Neural cell (in vitro differentiated cells): ENCODE measurements at regions not wholly inside any gene's neighbourhood (a gene's known extent, or its start where the extent isn't known, plus 50 kb on each side); places are given as distances from the start of the nearest gene placed in this dataset.

Experiments used
- H2AFZ ChIP-seq: fragments of 200-600, 300-800 bp; sonication (generic), shearing (Covaris generic); 2 replicates; pipeline ENCODE4 v1.6.0; 2014; ENCODE audit warnings: low read depth, mild to moderate bottlenecking, antibody characterized with exemption, low read length, moderate library complexity
- H3F3A ChIP-seq: fragments of 200-600 bp; shearing (Covaris generic); 2 replicates; pipeline ENCODE4 v1.6.1; 2016; ENCODE audit warnings: mild to moderate bottlenecking, moderate library complexity, mixed read lengths, antibody characterized with exemption, low read length; ENCODE audit not compliant: insufficient read depth, poor library complexity, severe bottlenecking
- H3K27ac ChIP-seq: fragments of 200-600, 300-800 bp; sonication (generic), shearing (Covaris generic); 2 replicates; pipeline ENCODE4 v1.5.1; 2014; ENCODE audit warnings: mild to moderate bottlenecking, low read length, moderate library complexity
- H3K27me3 ChIP-seq: fragments of 300-800, 200-600 bp; sonication (generic), shearing (Covaris generic); 2 replicates; pipeline ENCODE4 v1.6.0; 2014; ENCODE audit warnings: mild to moderate bottlenecking, low read depth, low read length, moderate library complexity; ENCODE audit not compliant: insufficient read depth
- H3K36me3 ChIP-seq: fragments of 300-800, 200-600 bp; sonication (generic), shearing (Covaris generic); 2 replicates; pipeline ENCODE4 v1.5.1; 2014; ENCODE audit warnings: mild to moderate bottlenecking, antibody characterized with exemption, low read length, moderate library complexity; ENCODE audit not compliant: insufficient read depth
- H3K4me2 ChIP-seq: fragments of 300-800, 200-600 bp; sonication (generic), shearing (Covaris generic); 2 replicates; pipeline ENCODE4 v1.6.0; 2014; ENCODE audit warnings: mild to moderate bottlenecking, low read length
- H3K4me3 ChIP-seq: fragments of 300-800, 200-600 bp; sonication (generic), shearing (Covaris generic); 2 replicates; pipeline ENCODE4 v1.5.1; 2014; ENCODE audit warnings: mild to moderate bottlenecking, low read length, moderate library complexity
- H3K79me2 ChIP-seq: fragments of 200-600 bp; shearing (Covaris generic); replicated peaks from 2 replicates; pipeline ENCODE4 v1.6.0; 2014; ENCODE audit warnings: mild to moderate bottlenecking, low read length, moderate library complexity; ENCODE audit not compliant: insufficient read depth
- H3K9ac ChIP-seq: fragments of 300-800, 200-600 bp; sonication (generic), shearing (Covaris generic); 2 replicates; pipeline ENCODE4 v1.6.1; 2016; ENCODE audit warnings: mild to moderate bottlenecking, low read length, mixed read lengths
- H3K9me2 ChIP-seq: fragments of 200-600 bp; shearing (Covaris generic); 2 replicates; pipeline ENCODE4 v1.6.1; 2016; ENCODE audit warnings: mild to moderate bottlenecking, low read length, mixed read lengths; ENCODE audit not compliant: insufficient read depth
- H3K9me3 ChIP-seq: fragments of 200-600, 300-800 bp; sonication (generic), shearing (Covaris generic); 2 replicates; pipeline ENCODE4 v1.6.1; 2016; ENCODE audit warnings: mild to moderate bottlenecking, mixed run types, low read length, moderate library complexity, mixed read lengths
- H4K20me1 ChIP-seq: fragments of 200-600 bp; shearing (Covaris generic); 2 replicates; pipeline ENCODE4 v1.6.1; 2016; ENCODE audit warnings: mild to moderate bottlenecking, mixed run types; ENCODE audit not compliant: insufficient read depth
- CTCF ChIP-seq: fragments of 450-650 bp; IDR thresholded peaks from 2 replicates; pipeline ENCODE4 v1.5.1; 2014; ENCODE audit warnings: antibody characterized with exemption, mild to moderate bottlenecking, moderate library complexity; ENCODE audit not compliant: poor library complexity, severe bottlenecking
- EP300 ChIP-seq: fragments of 450-650 bp; conservative IDR thresholded peaks from 2 replicates; pipeline ENCODE4 v1.6.1; 2014; ENCODE audit warnings: antibody characterized with exemption, mild to moderate bottlenecking, moderate library complexity; ENCODE audit not compliant: poor library complexity, severe bottlenecking
- EZH2 ChIP-seq: fragments of 200-600, 300-800 bp; shearing (Covaris generic), sonication (generic); IDR thresholded peaks from 2 replicates; pipeline ENCODE4 v1.6.1; 2014; ENCODE audit warnings: antibody characterized with exemption, low read length, borderline replicate concordance, mild to moderate bottlenecking; ENCODE audit not compliant: insufficient read depth, poor library complexity, severe bottlenecking
- MXI1 ChIP-seq: fragments of 450-650 bp; conservative IDR thresholded peaks from 2 replicates; pipeline ENCODE4 v1.6.1; 2014; ENCODE audit warnings: antibody characterized with exemption, mild to moderate bottlenecking; ENCODE audit not compliant: poor library complexity, severe bottlenecking
- POLR2AphosphoS5 ChIP-seq: IDR thresholded peaks from 2 replicates; pipeline ENCODE4 v1.6.1; 2012
- RAD21 ChIP-seq: fragments of 450-650 bp; conservative IDR thresholded peaks from 2 replicates; pipeline ENCODE4 v1.6.1; 2014; ENCODE audit warnings: antibody characterized with exemption, mild to moderate bottlenecking, moderate library complexity
- REST ChIP-seq: IDR thresholded peaks from 2 replicates; pipeline ENCODE4 v1.6.1; 2012; ENCODE audit warnings: borderline replicate concordance
- SMC3 ChIP-seq: fragments of 450-650 bp; conservative IDR thresholded peaks from 2 replicates; pipeline ENCODE4 v1.6.1; 2014; ENCODE audit warnings: antibody characterized with exemption, mild to moderate bottlenecking, moderate library complexity; ENCODE audit not compliant: poor library complexity
- TAF1 ChIP-seq: IDR thresholded peaks from 2 replicates; pipeline ENCODE4 v1.6.1; 2012; ENCODE audit warnings: low read depth

GRCh38 chr9:744046-744712 lies 97.3 kb upstream of the DMRT1 start:
- Histone ChIP-seq H3K27me3 (no peaks in the 10 kb centered on the region), H3K27ac (no peak overlapping the region)

More at GRCh38 chr9:744046-744712, 97.3 kb upstream of the DMRT1 start:
- TF ChIP-seq MXI1 (no peak), POLR2AphosphoS5 (no peak), TAF1 (no peak), EZH2 (no peak), CTCF (no peak), RAD21 (no peak), EP300 (no peak), SMC3 (no peak), REST (no peak)
- Histone ChIP-seq H3K9ac (no peak overlapping the region), H3K4me2 (no peak overlapping the region), H3K36me3 (no peaks in the 10 kb centered on the region), H4K20me1 (no peaks in the 10 kb centered on the region), H2AFZ (no peak overlapping the region), H3F3A (no peaks in the 10 kb centered on the region), H3K9me2 (no peaks in the 10 kb centered on the region), H3K79me2 (no peaks in the 10 kb centered on the region), H3K9me3 (no peaks in the 10 kb centered on the region), H3K4me3 (no peak overlapping the region)
